Glomerular visceral epithelial cell (primary cell): ENCODE measurements at regions not wholly inside any gene's neighbourhood (a gene's known extent, or its start where the extent isn't known, plus 50 kb on each side); places are given as distances from the start of the nearest gene placed in this dataset.

Source experiments
- DNase-seq: peaks from one replicate; pipeline ENCODE4 v3.0.0-alpha.2; 2016; ENCODE audit errors: extremely low spot score

DNA sequence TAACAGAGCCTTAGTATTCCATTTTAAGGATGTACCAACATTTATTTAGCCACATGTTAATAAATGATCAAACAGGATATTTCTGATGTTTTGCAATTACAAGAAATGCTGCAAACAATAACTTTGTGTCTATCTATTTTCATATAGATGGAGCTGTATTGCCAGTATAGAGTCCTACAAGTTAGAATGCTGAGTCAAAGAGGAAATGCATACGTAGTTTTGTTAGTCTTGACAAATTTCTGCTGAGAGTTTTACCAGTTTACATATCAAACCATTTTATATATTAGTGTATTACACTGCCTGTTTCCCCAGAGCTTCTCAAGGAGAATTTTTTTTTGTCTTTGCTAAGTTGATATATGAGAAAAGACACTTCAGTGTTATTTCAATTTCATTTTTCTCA, 541.7 kb downstream of the SLC16A7 start:
- DNase-seq = no peak

DNA sequence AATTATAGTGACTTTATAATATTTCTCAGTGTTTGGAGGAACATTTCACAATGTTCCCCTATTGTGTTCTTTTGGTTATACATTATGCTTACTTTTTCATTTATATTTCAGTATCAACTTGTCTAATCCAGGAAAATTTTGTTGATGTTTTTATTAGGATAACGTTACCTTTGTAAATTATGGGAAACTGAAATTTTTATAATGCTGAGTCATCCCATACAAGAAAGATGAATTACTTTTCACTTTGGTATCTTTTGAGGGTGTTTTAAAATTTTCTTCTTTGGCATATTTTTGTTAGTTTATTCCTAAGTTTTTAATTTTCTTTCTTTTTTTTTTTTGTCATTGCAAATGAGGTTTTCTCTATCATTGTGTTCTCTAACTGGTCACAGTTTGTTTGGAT, 542.7 kb downstream of the SLC16A7 start:
- no peak for DNase-seq

DNA sequence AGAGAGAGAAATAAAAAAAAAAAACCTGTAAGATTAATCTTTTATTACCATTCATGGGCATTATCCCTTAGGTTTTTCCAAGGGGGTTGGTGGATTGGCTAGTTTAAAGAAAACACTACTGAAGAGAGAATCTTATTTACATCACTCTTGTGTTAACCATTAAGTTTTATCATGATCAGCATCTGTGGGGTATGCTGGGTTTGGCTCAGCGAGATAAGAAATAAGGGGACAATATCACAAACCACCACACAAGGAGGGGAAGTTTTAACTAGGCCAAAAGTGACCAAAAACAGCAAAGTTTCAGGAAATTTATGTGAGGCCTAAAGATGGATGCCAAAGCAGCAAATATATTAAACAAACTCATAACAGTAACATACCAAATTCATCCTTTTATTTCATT, 548.6 kb downstream of the SLC16A7 start:
- DNase-seq = no peak

DNA sequence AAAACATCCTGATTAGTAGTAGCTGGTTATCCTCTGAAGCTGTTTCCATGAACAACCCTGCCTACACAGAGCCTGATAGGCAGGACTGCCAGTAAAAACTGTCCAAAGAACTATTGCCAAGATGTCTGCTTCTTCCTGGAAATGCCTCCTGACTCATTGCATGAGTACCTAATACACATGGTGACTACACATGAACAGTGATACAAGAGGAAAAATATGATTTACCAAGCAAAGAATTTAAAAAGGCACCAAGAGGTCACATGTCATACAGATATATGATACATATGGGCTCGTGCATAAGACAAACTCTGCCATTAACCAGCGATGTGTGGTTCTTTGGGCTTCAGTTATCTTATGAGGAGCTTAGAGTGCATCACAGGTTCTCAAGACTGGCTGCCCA, 552.3 kb downstream of the SLC16A7 start:
- DNase-seq = peak; percentile 29

DNA sequence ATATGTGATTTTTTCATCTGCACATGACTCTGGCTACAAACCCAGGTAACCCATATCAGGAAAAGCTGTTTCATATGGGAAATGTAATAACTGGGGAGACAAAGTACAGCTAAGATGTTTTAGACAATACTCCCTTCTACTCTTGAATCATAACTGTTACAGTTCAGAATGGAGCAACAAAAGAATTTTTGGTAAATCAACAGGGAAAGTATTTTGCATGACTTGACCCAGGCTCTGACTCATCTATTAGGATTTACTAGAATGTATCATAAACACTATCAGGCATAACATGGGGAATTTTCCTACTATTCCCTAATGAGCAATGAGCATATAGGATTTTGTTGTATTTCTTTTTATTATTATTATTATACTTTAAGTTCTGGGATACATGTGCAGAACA, 553.0 kb downstream of the SLC16A7 start:
- DNase-seq = peak; percentile 40

DNA sequence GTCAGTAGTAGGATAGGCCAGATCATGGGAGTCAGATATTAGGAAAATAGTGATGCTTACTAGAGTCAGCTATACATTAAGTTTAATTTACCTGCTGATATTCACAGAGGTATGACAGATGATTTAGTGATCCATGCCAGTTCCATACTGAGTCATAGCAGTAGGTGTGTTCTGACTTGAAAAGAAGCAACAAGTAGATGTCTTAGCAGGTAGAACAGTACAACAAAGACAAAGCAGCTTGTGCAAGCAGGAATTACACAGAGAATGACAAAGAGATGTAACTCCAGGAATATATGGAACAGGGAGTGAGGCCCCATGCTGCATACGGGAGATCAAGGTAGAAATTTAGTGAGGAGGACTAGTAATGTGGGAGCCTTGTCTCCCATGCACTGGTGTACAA, 556.9 kb downstream of the SLC16A7 start:
- no peak for DNase-seq

DNA sequence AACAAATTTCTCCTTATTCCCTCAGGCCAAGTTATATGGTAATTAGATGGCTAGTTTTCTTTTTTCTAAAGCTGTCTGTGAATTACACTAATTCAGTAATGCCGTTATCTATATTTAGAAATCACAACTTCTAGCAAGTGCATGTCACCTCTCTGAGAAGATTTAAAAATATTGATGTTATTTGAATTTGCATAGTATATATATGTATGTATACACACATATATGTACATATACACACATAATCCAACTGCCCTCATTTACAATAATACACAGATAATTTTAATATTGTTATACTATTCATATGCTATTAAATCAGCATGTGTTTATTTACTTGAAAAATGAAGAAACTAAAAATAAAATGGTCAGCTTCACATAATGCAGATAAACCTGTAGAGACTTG, 563.9 kb downstream of the SLC16A7 start:
- DNase-seq = no peak

DNA sequence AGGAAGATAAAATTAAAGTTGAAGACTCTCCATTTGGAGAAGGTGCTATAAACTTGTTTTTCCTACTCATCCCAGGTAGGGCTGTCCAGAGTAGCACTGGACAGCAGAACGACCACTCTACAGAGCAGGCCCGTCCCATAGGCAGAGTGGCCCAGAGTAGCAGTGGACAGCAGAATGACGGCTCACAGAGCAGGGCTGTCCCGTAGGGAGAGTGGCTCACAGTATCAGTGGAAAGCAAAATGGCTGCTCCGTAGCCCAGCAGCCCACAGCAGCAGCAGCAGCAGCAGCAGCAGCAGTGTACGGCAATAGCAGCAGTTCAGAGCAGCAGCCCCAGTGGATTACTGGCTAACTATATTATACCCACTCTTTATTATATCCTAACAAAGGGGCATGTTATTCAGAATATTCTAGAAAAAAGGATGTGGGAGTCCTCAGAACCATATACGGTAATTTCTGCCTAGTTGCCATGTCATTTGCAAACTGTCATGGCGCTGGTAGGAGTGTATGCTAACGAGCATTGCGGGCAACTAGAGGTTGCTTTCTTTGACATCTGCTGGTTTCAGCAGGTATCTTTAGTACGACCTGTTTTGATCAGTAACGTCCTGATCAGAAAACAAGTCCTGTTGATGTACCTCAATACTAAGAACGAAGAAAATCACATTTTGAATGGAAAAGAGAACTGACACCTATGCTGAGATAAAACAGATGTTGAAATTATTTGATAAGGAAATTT, 567.3 kb downstream of the SLC16A7 start:
- no peak for DNase-seq

DNA sequence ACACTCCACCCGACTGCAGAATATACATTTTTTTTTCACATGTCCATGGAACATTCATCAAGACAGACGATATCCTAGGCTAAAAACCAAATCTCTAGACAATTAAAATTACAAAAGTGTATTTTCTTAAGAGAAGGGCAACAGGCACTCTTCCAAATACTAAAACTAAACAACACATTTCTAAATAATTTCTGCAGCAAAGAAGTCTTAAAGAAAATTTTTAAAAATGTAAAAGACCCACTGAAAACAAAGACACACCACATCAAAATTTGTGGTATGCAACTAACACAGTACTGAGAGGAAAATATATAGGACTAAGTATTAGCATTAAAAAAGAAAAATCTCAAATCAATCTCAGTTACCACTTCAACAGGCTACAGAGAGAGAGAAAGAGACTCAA, 570.0 kb downstream of the SLC16A7 start:
- no peak for DNase-seq

DNA sequence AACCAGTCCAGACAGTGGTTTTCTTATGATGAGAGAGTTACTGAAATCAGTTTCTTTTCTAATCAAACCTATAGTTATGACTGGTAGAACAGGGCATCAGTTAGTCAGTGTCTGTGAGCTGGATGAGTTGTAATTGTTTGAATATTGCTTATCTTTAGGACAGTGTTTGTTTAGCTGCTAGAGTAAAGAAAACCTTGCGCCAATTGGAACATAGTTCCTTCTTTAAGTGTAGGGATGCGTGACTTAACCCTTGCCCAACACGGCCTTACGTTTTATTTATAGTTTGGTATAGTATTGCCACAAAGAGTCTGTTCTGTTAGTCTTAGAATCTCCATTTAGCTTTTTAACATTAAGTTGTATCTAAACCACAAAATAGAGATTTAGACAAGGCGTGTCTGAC, 572.6 kb downstream of the SLC16A7 start:
- no peak for DNase-seq

DNA sequence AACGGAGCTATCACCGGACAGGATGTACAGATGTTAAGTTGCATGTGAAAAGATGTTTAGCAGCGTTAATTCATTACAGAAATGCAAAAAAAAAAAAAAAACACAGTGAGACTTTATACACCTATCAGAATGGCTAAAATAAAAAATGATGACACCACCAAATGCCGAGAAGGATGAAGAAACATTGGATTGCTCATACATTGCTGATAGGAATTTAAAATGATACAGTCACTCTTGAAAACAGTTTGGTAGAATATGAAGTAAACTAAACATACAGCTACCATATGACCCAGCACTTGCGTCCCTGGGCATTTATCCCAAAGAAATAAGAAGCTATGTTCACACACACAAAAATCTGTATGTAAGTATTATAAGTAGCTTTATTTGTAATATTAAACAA, 574.1 kb downstream of the SLC16A7 start:
- no peak for DNase-seq

DNA sequence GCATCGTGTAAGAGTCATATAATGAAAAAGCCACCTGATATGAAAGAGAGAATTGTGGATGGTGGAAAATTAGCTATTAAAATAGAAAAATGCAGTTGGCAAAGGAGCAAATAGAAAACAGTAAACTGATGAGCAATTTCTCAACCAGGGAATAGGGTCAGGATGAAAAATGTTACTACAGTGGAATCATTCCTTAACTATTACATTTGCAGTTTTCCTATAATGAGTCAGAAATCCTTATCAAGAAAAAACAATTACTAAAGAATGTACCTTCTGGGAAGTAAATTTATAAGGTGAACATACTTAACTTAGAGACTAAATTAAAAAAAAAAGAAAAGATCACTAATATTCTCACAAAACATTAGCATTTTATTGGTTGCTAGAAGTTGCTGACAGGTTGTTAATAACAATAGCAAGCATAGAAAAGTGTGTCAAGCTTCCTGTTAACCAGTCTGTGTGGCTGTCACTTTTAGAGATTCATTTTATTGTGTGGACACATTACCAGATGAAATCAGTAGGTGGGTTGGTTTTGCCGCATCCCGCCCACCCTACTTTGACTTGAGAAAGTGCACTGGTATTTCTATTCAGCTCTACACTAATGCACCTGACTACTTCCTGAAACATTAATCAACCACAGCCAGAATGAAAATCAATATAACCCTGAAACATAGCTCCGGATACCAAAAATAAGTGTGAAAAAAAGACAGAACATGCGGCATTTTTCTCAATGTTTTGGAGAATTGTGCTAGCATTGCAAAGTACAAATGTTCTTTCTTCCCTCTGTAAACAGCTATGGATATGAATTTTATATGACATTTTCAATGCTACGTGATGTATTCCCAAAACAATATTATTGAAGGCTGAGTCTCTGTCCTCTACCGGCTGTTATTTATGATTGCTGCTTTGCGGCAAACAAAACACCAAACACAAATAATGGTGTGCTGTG, 576.7 kb downstream of the SLC16A7 start:
- no peak for DNase-seq

DNA sequence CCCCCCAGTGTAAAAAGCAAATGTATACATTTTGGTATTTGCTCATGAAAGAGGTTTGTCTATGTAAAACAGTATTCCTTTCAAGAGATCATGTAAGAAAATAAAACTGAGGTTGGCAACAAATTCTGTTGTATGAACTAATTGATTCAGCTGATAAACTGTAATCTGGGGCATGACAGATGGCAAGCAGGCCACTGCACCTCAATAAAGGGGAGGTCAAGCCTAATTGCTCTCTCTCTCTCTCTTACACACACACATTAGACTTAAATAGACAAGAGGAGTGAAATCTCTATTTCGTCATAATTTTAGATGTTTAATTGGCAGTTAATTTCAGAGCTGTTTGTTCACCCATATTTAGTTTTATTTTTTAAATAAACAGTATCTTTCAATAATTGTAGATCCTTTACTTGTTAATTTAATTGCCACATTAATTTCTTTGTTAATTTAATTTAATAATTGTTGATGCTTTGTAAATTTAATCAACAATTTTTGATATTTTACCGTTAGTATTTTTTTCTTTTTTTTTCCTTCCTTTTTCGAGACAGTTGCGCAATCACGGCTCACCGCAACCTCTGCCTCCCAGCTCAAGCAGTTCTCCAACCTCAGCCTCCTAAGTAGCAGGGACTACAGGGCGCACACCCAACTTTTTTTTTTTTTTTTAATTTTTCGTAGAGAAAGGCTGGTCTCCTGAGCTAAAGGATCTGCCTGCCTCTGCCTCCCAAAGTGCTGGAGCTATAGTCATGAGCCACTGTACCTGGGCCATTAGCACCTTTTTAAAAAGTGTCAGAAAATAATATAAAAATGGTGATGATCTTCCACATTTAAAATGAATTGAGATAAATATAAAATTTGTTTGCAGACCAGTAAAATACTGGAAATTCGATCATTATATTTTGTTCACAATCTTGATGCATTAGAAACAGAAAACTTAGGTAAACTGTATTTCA, 577.7 kb downstream of the SLC16A7 start:
- DNase-seq = no peak

DNA sequence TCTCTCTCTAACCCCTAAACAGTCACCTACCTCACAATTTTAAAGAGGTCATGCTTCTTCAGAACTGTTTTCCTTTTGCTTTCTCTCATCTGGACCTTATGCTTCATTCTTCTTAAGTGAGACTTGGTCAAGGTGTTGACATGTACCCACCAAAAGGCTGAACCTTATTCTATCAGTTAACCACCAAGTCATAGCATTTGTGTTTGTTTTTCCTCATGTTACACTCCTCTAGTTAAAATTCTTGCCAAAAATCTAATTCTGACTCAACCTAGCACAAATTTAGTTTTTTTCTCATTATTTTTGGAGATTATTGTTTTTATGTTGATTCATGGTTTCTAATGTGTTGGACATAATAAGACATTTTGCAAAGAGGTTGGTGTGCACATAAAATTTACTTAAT, 578.6 kb downstream of the SLC16A7 start:
- DNase-seq = no peak

DNA sequence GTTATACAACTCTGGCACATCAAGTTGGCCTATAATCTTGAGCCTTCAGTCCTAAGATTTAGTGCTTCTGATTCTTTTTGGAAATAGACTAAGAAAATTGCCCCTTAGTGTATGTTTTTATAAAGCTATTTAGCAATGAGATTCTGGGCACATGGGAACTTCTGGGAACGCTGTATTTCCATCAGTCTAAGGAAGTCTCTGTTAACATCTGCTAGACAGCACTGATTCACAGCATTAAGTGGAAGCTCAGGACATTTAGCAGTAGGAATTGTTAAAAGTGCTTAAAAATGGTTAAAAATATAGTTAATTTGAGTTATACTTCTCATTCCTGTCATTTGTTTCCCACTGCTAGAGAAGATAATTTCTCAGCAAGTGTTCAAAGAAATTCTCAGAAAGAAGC, 579.1 kb downstream of the SLC16A7 start:
- no peak for DNase-seq

DNA sequence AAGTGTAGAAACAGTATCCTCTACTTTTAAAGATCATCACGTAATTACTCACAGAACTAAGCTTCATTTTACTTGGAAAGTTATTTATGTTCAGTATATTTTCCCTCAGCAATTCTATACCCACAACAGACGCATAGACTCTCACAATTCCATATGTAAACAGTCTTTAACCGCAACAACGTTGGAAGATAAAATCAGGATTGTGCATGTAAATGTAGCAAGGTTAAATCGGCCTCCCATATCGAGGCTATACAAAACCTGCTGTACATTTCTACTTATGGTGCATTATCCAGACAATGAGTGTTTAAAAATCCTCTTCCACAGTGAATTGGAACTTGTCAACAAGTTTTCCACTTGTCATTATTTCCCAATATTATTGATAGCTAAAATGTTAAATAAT, 581.1 kb downstream of the SLC16A7 start:
- DNase-seq = no peak

DNA sequence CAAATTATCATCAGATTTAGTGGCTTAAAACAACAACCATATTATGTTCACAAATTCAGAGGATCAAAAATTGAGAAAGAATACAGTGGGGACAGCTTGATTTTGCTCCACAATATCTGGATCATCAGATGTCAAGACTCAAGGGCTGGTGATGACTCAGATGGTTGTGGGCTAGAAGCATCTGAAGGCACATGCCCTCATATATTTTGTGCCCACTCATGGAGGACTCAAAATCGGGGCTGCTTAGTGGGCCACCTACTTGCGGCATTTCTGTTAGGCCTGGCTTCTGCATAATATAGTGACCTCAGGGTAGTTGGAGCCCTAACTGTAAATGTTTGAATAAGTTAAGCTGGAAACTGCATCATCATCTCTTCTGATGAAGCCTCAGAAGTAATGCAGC, 584.5 kb downstream of the SLC16A7 start:
- no peak for DNase-seq

DNA sequence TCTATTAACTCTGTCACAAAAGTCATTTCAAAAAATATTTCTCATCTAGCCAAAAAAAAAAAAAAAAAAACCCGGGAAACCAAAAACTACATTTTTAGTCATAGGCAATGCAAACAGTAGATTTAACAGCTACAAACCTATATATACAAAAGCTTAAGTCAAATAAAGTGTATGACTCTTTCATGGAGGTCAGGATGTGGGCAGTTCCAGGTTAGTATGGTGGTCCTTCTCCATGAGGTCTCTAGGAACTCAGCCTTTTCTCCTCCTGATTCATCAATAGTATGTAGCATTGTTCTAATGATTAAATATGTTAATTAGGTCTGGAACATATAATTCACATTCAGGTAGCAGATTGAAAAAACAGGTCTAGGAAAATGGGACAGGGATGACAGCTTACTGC, 586.5 kb downstream of the SLC16A7 start:
- no peak for DNase-seq

DNA sequence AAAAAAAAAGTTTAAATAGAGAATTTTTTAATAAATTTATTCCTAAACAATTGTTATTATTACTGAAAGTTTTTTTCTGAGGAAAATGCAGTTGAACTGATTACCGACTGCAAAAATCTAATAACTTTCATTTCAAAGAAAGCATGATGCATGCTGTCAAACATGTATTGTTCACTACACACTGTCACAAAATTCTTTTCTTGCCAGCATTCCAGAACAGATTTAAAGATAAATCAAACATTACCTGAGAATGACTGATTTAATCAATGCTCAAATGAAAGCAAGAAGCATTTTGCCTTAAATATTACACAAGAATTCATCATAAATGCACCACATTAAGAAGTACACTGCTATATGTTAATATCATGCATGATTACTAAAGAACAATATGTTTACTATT, 588.3 kb downstream of the SLC16A7 start:
- DNase-seq = no peak

DNA sequence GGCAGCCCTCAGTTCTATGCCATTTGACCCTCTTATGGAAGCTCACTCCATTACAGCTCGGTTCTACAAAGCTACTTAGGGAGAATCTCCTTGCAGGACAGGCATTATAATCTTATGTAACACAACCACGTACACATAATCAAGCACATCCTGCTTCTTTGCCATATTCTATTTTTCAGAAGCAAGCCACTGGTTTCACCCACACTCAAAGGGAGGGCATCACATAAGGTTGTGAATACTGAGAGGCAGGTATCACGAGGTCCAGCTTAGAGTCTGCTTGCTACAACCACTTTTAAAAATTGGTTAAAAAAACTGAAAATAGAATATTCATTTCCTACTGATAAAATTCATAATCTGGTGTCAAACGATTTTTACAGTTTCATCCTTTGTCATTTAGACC, 589.2 kb downstream of the SLC16A7 start:
- DNase-seq = no peak

DNA sequence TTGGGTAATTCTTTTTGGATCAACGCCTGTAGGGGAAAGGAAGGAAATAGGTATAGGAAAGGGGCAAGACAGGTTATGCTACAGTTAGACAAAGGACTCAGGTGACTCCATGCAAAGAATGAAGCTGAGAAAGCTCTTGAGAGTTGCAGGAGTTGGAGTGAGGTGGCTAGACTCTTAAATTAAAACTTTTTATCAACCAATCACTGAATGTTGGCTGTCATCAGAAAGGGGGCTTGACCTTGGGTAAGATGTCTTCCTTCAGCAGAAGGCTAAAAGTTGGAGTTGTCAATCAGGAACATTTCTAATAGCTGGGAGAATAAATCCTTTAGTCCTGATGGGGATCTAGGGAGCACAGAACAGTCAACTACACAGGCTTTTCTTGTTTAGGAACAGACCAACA, 595.4 kb downstream of the SLC16A7 start:
- DNase-seq = no peak
